Tibial nerve (tissue), 4 donors: ENCODE measurements at regions not wholly inside any gene's neighbourhood (a gene's known extent, or its start where the extent isn't known, plus 50 kb on each side); places are given as distances from the start of the nearest gene placed in this dataset.

Experiments
- DNase-seq, 2 donors: peaks; one replicate each; pipeline ENCODE4 v3.0.0-alpha.2; 2019; ENCODE audit warnings: low spot score in 2 of 2
- H3K27ac ChIP-seq, 4 donors: fragments of 200-600 bp; sonication (generic) in 3 of 4; one replicate each; pipeline ENCODE4 v1.5.1; 2017 to 2019; ENCODE audit warnings: mild to moderate bottlenecking in 1 of 4
- H3K27me3 ChIP-seq, 2 donors: fragments of 200-600 bp; sonication (generic) in 1 of 2; one replicate each; pipeline versions ENCODE4 v1.5.1 to v1.6.0; 2017 to 2019
- H3K36me3 ChIP-seq, 3 donors: fragments of 200-600 bp; sonication (generic); one replicate each; pipeline ENCODE4 v1.5.1; 2018 to 2019
- H3K4me1 ChIP-seq, 4 donors: fragments of 200-600 bp; sonication (generic) in 3 of 4; one replicate each; pipeline ENCODE4 v1.5.1; 2017 to 2019
- H3K4me3 ChIP-seq, 4 donors: fragments of 200-600 bp; sonication (generic) in 3 of 4; one replicate each; pipeline ENCODE4 v1.5.1; 2017 to 2019; ENCODE audit warnings: mild to moderate bottlenecking in 1 of 4, moderate library complexity in 1 of 4
- H3K9me3 ChIP-seq, 4 donors: fragments of 200-600 bp; sonication (generic) in 3 of 4; one replicate each; pipeline ENCODE4 v1.5.1; 2017 to 2019
- EP300 ChIP-seq, 2 donors: sonication (generic); formaldehyde crosslinking; IDR thresholded peaks; one replicate each; pipeline ENCODE4 v1.6.1; 2017; ENCODE audit warnings: antibody characterized with exemption in 2 of 2, mild to moderate bottlenecking in 1 of 2
- POLR2A ChIP-seq, 2 donors: fragments of 450-650 bp; IDR thresholded peaks; one replicate each; pipeline ENCODE4 v1.6.1; 2017; ENCODE audit warnings: antibody characterized with exemption in 2 of 2, mild to moderate bottlenecking in 2 of 2, moderate library complexity in 2 of 2
- WGBS, 2 donors: methylation state at CpG; one replicate each; pipeline ENCODE4 v1.1.5; 2018; 5-methylcytosine and 5-hydroxymethylcytosine counted together
- TF ChIP-seq, protein P1 (sequence below), 5 experiments: fragments of 200-600 bp in 3 of 5; fragments of 450-650 bp in 2 of 5; sonication (generic) in 3 of 5; IDR thresholded peaks; one replicate each; pipeline ENCODE4 v1.5.1; 2016 to 2019; ENCODE audit warnings: antibody characterized with exemption in 5 of 5, mild to moderate bottlenecking in 3 of 5, moderate library complexity in 2 of 5

- H3K27me3 ChIP-seq: no peaks in the 10 kb centered on the region
- WGBS, 2 donors: 63% methylated on average over 1 of the region's 1 CpG
- H3K4me1 ChIP-seq: no peaks in the 10 kb centered on the region
- no peaks in the 10 kb centered on the region for H3K36me3 ChIP-seq
- DNase-seq: no peak
- no peak overlapping the region for H3K27ac ChIP-seq
- H3K4me3 ChIP-seq: no peak overlapping the region
- TF ChIP-seq POLR2A (IDR thresholded peaks at IDR 0.05) (no peak), EP300 (IDR thresholded peaks at IDR 0.05) (no peak)
- TF ChIP-seq, protein P1, sequence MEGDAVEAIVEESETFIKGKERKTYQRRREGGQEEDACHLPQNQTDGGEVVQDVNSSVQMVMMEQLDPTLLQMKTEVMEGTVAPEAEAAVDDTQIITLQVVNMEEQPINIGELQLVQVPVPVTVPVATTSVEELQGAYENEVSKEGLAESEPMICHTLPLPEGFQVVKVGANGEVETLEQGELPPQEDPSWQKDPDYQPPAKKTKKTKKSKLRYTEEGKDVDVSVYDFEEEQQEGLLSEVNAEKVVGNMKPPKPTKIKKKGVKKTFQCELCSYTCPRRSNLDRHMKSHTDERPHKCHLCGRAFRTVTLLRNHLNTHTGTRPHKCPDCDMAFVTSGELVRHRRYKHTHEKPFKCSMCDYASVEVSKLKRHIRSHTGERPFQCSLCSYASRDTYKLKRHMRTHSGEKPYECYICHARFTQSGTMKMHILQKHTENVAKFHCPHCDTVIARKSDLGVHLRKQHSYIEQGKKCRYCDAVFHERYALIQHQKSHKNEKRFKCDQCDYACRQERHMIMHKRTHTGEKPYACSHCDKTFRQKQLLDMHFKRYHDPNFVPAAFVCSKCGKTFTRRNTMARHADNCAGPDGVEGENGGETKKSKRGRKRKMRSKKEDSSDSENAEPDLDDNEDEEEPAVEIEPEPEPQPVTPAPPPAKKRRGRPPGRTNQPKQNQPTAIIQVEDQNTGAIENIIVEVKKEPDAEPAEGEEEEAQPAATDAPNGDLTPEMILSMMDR (IDR thresholded peaks at IDR 0.05): no peak
- peaks cover 0 to 23% (median 0%) of the 10 kb centered on the region in 4 donors for H3K9me3 ChIP-seq
Observed at GRCh38 chr5:27475063-27475462, 436.7 kb upstream of the CDH9 start.

DNA sequence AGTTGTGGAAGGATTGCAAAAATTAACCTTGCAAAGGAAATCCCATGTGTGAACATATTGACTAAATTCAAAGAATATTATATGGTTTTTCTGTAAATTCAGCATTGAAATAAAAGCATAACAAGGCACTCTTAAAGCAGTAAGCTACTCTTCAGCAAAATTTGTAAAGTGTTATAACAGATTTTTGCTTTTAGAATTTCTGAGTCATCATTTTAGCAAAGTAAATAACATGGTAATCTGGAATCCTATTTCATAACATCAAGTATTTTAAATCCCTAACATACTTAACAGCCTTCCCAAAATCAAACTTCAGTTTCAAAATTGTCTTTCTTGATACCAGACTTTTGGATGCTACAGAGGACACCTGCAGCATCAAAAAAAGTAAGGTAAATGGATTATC lies 436.0 kb upstream of the CDH9 start:
- no peaks in the 10 kb centered on the region for H3K4me1 ChIP-seq
- no peaks in the 10 kb centered on the region for H3K36me3 ChIP-seq
- no peak overlapping the region for H3K27ac ChIP-seq
- no peak for DNase-seq
- H3K27me3 ChIP-seq: no peaks in the 10 kb centered on the region
- H3K9me3 ChIP-seq: peaks cover 0 to 23% (median 0%) of the 10 kb centered on the region in 4 donors
- H3K4me3 ChIP-seq: no peak overlapping the region
- TF ChIP-seq EP300 (IDR thresholded peaks at IDR 0.05) (no peak), POLR2A (IDR thresholded peaks at IDR 0.05) (no peak)
- TF ChIP-seq, protein P1 (IDR thresholded peaks at IDR 0.05): no peak

- TF ChIP-seq, protein P1 (IDR thresholded peaks at IDR 0.05): no peak
- no peak for TF ChIP-seq EP300 (IDR thresholded peaks at IDR 0.05)
- no peak for TF ChIP-seq POLR2A (IDR thresholded peaks at IDR 0.05)
- DNase-seq: no peak
- 75 to 77% methylated on average over 2 of the region's 2 CpGs for WGBS, 2 donors
- no peaks in the 10 kb centered on the region for H3K27me3 ChIP-seq
- no peaks in the 10 kb centered on the region for H3K36me3 ChIP-seq
- H3K4me1 ChIP-seq: no peaks in the 10 kb centered on the region
- no peak overlapping the region for H3K4me3 ChIP-seq
- H3K27ac ChIP-seq: no peak overlapping the region
- H3K9me3 ChIP-seq: peaks cover 0 to 23% (median 0%) of the 10 kb centered on the region in 4 donors
Observed at GRCh38 chr5:27474047-27474309, 435.6 kb upstream of the CDH9 start.

- no peak overlapping the region for H3K27ac ChIP-seq
- TF ChIP-seq POLR2A (IDR thresholded peaks at IDR 0.05): no peak
- TF ChIP-seq, protein P1 (IDR thresholded peaks at IDR 0.05): no peak
- no peak for TF ChIP-seq EP300 (IDR thresholded peaks at IDR 0.05)
- 77 to 86% methylated on average over 5 of the region's 5 CpGs for WGBS, 2 donors
- no peaks in the 10 kb centered on the region for H3K4me1 ChIP-seq
- no peaks in the 10 kb centered on the region for H3K27me3 ChIP-seq
- no peaks in the 10 kb centered on the region for H3K36me3 ChIP-seq
- no peak overlapping the region for H3K4me3 ChIP-seq
- H3K9me3 ChIP-seq: peaks cover 0 to 23% (median 0%) of the 10 kb centered on the region in 4 donors
- no peak for DNase-seq
Observed at GRCh38 chr5:27473307-27474046, 435.1 kb upstream of the CDH9 start.

- DNase-seq: no peak
- TF ChIP-seq, protein P1 (IDR thresholded peaks at IDR 0.05): no peak
- TF ChIP-seq POLR2A (IDR thresholded peaks at IDR 0.05) (no peak), EP300 (IDR thresholded peaks at IDR 0.05) (no peak)
- Histone ChIP-seq H3K36me3 (no peaks in the 10 kb centered on the region), H3K9me3 (peaks cover 0 to 23% (median 0%) of the 10 kb centered on the region in 4 donors), H3K27me3 (no peaks in the 10 kb centered on the region), H3K27ac (no peak overlapping the region), H3K4me1 (no peaks in the 10 kb centered on the region), H3K4me3 (no peak overlapping the region)
- WGBS, 2 donors: 73 to 75% methylated on average over 4 of the region's 4 CpGs
Observed at GRCh38 chr5:27472871-27473270, 434.5 kb upstream of the CDH9 start.
